ENCODE measurements at regions not wholly inside any gene's neighbourhood (a gene's known extent, or its start where the extent isn't known, plus 50 kb on each side); places are given as distances from the start of the nearest gene placed in this dataset.

GRCh38 chr7:12093365-12093764, 117.7 kb upstream of the TMEM106B start:
- H3K27ac ChIP-seq (replicated peaks) = no peak overlapping the region
- DNase-seq (ENCODE audit: low read depth in 1 of 2, low spot score in 1 of 2) = no peak
- TF ChIP-seq POLR2AphosphoS5 (IDR thresholded peaks at IDR 0.05; ENCODE audit: low read depth) (no peak), REST (IDR thresholded peaks at IDR 0.05; ENCODE audit: insufficient replicate concordance, low read depth) (no peak), CTCF (IDR thresholded peaks at IDR 0.05; ENCODE audit: insufficient read depth, low read length) (no peak), GABPA (IDR thresholded peaks at IDR 0.05; ENCODE audit: low read depth) (no peak), SPI1 (IDR thresholded peaks at IDR 0.05; ENCODE audit: borderline replicate concordance, low read depth) (no peak)
- no peak overlapping the region for H3K4me3 ChIP-seq (replicated peaks; ENCODE audit: insufficient read depth, low read length)
- no peaks in the 10 kb centered on the region for H3K27me3 ChIP-seq (ENCODE audit: insufficient read depth, poor library complexity, severe bottlenecking)

GRCh38 chr7:12094365-12094921, 116.7 kb upstream of the TMEM106B start:
- no peak for DNase-seq (ENCODE audit: low read depth in 1 of 2, low spot score in 1 of 2)
- no peak for TF ChIP-seq POLR2AphosphoS5 (IDR thresholded peaks at IDR 0.05; ENCODE audit: low read depth)
- no peak for TF ChIP-seq REST (IDR thresholded peaks at IDR 0.05; ENCODE audit: insufficient replicate concordance, low read depth)
- no peak for TF ChIP-seq SPI1 (IDR thresholded peaks at IDR 0.05; ENCODE audit: borderline replicate concordance, low read depth)
- TF ChIP-seq GABPA (IDR thresholded peaks at IDR 0.05; ENCODE audit: low read depth) = no peak
- no peak for TF ChIP-seq CTCF (IDR thresholded peaks at IDR 0.05; ENCODE audit: insufficient read depth, low read length)
- no peak overlapping the region for H3K27ac ChIP-seq (replicated peaks)
- no peaks in the 10 kb centered on the region for H3K27me3 ChIP-seq (ENCODE audit: insufficient read depth, poor library complexity, severe bottlenecking)
- H3K4me3 ChIP-seq (replicated peaks; ENCODE audit: insufficient read depth, low read length) = no peak overlapping the region

- Histone ChIP-seq H3K4me3 (replicated peaks; ENCODE audit: insufficient read depth, low read length) (no peak overlapping the region), H3K27me3 (ENCODE audit: insufficient read depth, poor library complexity, severe bottlenecking) (peaks cover 2% of the 10 kb centered on the region), H3K27ac (replicated peaks) (no peak overlapping the region)
- TF ChIP-seq POLR2AphosphoS5 (IDR thresholded peaks at IDR 0.05; ENCODE audit: low read depth) = no peak
- TF ChIP-seq CTCF (IDR thresholded peaks at IDR 0.05; ENCODE audit: insufficient read depth, low read length) = no peak
- TF ChIP-seq SPI1 (IDR thresholded peaks at IDR 0.05; ENCODE audit: borderline replicate concordance, low read depth) = no peak
- no peak for TF ChIP-seq GABPA (IDR thresholded peaks at IDR 0.05; ENCODE audit: low read depth)
- TF ChIP-seq REST (IDR thresholded peaks at IDR 0.05; ENCODE audit: insufficient replicate concordance, low read depth) = no peak
- DNase-seq (ENCODE audit: low read depth in 1 of 2, low spot score in 1 of 2) = no peak
Observed at GRCh38 chr7:12102126-12102525, 109.0 kb upstream of the TMEM106B start.
